DND-41 (cell line): ENCODE measurements at regions not wholly inside any gene's neighbourhood (a gene's known extent, or its start where the extent isn't known, plus 50 kb on each side); places are given as distances from the start of the nearest gene placed in this dataset.

Experiments
- EZH2 ChIP-seq: IDR thresholded peaks from 3 replicates; pipeline ENCODE4 v1.6.1; 2012; ENCODE audit warnings: borderline replicate concordance, low read depth, mild to moderate bottlenecking, moderate library complexity, low read length, inconsistent platforms; ENCODE audit not compliant: severe bottlenecking
- TF ChIP-seq, protein P1 (sequence below): IDR thresholded peaks from 2 replicates; pipeline ENCODE4 v1.5.1; 2012; ENCODE audit warnings: borderline replicate concordance, low read length, moderate library complexity, mild to moderate bottlenecking; ENCODE audit not compliant: poor library complexity, severe bottlenecking; ENCODE audit errors: extremely low read depth

DNA sequence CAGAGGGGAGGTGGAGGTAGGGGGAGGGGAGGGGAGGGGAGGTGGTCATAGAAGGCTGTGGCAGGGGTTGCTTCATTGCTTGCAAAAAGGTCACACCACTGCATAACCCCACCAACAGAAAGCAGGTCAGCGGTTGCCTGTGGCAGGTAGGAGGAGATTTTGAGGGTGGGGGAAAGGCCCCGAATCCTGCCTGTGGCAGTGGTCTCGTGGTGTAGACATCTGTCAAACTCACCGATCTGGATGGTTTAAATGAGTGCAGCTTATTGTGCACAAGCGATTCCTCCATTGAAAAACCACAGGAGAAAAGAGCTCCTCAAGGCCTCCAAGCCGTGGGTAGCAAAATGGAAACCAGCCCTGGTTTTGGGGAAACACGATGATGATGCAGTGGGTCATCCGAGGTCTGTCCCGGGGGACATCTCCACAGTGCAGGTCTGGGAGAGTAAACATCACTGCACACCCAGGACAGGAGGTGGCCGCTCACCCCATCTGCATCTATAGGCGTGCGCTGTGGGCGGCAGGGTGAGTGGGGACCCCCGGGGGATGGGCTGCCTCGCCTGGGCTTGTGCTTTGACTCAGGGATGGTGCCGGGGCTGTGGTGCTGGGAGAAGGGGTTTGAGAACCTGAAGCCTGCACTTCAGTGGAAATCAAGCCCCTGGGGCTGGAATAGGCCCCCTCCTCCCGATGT, 112.3 kb downstream of the CRYAA start:
- TF ChIP-seq, protein P1, sequence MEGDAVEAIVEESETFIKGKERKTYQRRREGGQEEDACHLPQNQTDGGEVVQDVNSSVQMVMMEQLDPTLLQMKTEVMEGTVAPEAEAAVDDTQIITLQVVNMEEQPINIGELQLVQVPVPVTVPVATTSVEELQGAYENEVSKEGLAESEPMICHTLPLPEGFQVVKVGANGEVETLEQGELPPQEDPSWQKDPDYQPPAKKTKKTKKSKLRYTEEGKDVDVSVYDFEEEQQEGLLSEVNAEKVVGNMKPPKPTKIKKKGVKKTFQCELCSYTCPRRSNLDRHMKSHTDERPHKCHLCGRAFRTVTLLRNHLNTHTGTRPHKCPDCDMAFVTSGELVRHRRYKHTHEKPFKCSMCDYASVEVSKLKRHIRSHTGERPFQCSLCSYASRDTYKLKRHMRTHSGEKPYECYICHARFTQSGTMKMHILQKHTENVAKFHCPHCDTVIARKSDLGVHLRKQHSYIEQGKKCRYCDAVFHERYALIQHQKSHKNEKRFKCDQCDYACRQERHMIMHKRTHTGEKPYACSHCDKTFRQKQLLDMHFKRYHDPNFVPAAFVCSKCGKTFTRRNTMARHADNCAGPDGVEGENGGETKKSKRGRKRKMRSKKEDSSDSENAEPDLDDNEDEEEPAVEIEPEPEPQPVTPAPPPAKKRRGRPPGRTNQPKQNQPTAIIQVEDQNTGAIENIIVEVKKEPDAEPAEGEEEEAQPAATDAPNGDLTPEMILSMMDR, result no peak
- TF ChIP-seq EZH2, result no peak
